OCI-LY7 (cell line): ENCODE measurements at regions not wholly inside any gene's neighbourhood (a gene's known extent, or its start where the extent isn't known, plus 50 kb on each side); places are given as distances from the start of the nearest gene placed in this dataset.

Source experiments
- EZH2phosphoT487 ChIP-seq: fragments of 200-600 bp; sonication (generic); IDR thresholded peaks from 2 replicates; pipeline ENCODE4 v1.6.1; 2018; ENCODE audit warnings: low read depth, borderline replicate concordance, mild to moderate bottlenecking, mixed run types, antibody characterized with exemption, low read length, moderate library complexity, mixed read lengths
- TF ChIP-seq, protein P1 (sequence below): fragments of 200-600 bp; sonication (generic); conservative IDR thresholded peaks from 2 replicates; pipeline ENCODE4 v1.5.1; 2014; ENCODE audit warnings: mild to moderate bottlenecking, antibody characterized with exemption, low read length, moderate library complexity, mixed read lengths

DNA sequence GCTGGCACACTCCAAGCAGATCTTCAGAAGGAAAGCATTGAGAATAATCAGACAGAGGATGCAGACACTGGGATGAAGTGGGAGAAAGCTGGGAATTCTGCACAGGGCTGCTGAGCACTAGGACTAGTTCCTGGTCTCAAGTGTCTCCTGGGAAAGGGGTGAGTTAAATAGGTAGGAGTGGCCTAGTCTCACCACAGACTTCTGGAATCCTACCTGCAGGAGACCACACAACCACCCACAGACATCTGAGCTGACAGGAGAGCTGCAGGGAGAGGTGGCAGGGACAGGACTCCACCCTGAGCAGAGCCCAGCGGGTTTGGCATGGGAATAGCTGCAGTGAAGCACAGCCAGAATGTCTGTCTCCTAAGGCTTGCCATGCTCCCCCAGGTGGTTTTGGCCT lies 95.1 kb upstream of the GALNTL6 start:
- TF ChIP-seq, protein P1, sequence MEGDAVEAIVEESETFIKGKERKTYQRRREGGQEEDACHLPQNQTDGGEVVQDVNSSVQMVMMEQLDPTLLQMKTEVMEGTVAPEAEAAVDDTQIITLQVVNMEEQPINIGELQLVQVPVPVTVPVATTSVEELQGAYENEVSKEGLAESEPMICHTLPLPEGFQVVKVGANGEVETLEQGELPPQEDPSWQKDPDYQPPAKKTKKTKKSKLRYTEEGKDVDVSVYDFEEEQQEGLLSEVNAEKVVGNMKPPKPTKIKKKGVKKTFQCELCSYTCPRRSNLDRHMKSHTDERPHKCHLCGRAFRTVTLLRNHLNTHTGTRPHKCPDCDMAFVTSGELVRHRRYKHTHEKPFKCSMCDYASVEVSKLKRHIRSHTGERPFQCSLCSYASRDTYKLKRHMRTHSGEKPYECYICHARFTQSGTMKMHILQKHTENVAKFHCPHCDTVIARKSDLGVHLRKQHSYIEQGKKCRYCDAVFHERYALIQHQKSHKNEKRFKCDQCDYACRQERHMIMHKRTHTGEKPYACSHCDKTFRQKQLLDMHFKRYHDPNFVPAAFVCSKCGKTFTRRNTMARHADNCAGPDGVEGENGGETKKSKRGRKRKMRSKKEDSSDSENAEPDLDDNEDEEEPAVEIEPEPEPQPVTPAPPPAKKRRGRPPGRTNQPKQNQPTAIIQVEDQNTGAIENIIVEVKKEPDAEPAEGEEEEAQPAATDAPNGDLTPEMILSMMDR, result no peak
- TF ChIP-seq EZH2phosphoT487, result no peak
